ENCODE measurements at regions not wholly inside any gene's neighbourhood (a gene's known extent, or its start where the extent isn't known, plus 50 kb on each side); places are given as distances from the start of the nearest gene placed in this dataset.

DNA sequence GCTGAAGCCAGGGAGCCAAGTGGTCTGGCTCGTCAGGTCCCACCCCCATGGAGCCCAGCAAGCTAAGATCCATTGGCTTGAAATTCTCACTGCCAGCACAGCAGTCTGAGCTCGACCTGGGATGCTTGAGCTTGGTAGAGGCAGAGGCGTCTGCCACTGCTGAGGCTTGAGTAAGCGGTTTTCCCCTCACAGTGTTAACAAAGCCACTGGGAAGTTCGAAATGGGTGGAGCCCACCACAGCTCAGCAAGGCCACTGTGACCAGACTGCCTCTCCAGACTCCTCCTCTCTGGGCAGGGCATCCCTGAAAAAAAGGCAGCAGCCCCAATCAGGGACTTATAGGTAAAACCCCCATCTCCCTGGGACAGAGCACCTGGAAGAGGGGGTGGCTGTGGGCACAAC lies 353.8 kb downstream of the NAP1L3 start:
- H3K27ac Mint-ChIP-seq = no peak overlapping the region
- no peaks in the 10 kb centered on the region for H3K27me3 Mint-ChIP-seq

More for the DNA sequence above, 353.8 kb downstream of the NAP1L3 start:
- Mint-ChIP-seq H3K9me3 (peaks cover 5 to 18% of the 10 kb centered on the region in 2 donors), H3K4me1 (no peaks in the 10 kb centered on the region), H3K4me3 (no peak overlapping the region), H3K36me3 (no peaks in the 10 kb centered on the region)
- ATAC-seq (replicated peaks) = no peak
- DNase-seq = no peak
